ENCODE measurements at regions not wholly inside any gene's neighbourhood (a gene's known extent, or its start where the extent isn't known, plus 50 kb on each side); places are given as distances from the start of the nearest gene placed in this dataset.

GRCh38 chr5:87105577-87105976 lies 162.1 kb upstream of the RASA1 start:
- no peaks in the 10 kb centered on the region for H3K36me3 ChIP-seq
- no peak for TF ChIP-seq POLR2A (IDR thresholded peaks at IDR 0.05)
- 71 to 73% methylated on average over 2 of the region's 2 CpGs for WGBS, 2 donors

DNA sequence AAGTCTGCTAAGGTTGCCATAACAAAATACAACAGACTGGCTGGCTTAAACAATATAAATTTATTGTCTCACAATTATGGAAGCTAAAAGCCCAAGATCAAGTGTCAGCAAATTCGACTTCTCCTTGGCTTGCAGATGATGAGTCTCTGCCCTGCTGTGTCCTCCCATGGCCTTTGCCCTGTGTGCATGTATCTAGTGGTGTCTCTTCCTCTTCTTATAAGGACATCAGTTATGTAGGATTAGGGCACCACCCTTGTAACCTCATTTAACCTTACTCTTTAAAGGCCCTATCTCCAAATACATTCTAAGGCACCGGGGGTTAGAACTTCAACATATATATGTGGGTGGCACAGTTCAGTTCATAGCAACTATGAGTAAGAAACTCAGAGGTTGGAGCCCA lies 157.9 kb upstream of the RASA1 start:
- no peak for TF ChIP-seq POLR2A (IDR thresholded peaks at IDR 0.05)
- no peak for TF ChIP-seq EP300 (IDR thresholded peaks at IDR 0.05)
- TF ChIP-seq, protein P1, sequence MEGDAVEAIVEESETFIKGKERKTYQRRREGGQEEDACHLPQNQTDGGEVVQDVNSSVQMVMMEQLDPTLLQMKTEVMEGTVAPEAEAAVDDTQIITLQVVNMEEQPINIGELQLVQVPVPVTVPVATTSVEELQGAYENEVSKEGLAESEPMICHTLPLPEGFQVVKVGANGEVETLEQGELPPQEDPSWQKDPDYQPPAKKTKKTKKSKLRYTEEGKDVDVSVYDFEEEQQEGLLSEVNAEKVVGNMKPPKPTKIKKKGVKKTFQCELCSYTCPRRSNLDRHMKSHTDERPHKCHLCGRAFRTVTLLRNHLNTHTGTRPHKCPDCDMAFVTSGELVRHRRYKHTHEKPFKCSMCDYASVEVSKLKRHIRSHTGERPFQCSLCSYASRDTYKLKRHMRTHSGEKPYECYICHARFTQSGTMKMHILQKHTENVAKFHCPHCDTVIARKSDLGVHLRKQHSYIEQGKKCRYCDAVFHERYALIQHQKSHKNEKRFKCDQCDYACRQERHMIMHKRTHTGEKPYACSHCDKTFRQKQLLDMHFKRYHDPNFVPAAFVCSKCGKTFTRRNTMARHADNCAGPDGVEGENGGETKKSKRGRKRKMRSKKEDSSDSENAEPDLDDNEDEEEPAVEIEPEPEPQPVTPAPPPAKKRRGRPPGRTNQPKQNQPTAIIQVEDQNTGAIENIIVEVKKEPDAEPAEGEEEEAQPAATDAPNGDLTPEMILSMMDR (IDR thresholded peaks at IDR 0.05): no peak
- DNase-seq (ENCODE audit: low spot score in 2 of 2): no peak
- no peaks in the 10 kb centered on the region for H3K9me3 ChIP-seq
- no peaks in the 10 kb centered on the region for H3K27me3 ChIP-seq
- no peaks in the 10 kb centered on the region for H3K4me1 ChIP-seq
- 84 to 85% methylated on average over 2 of the region's 2 CpGs for WGBS, 2 donors
- H3K4me3 ChIP-seq: no peak overlapping the region
- no peaks in the 10 kb centered on the region for H3K36me3 ChIP-seq
- H3K27ac ChIP-seq: no peak overlapping the region

More at GRCh38 chr5:87105577-87105976, 162.1 kb upstream of the RASA1 start:
- Histone ChIP-seq H3K27ac (no peak overlapping the region), H3K27me3 (no peaks in the 10 kb centered on the region), H3K4me3 (no peak overlapping the region), H3K4me1 (peaks cover 0 to 7% (median 0%) of the 10 kb centered on the region in 4 donors), H3K9me3 (no peaks in the 10 kb centered on the region)
- DNase-seq (ENCODE audit: low spot score in 2 of 2): no peak

- no peak for DNase-seq (ENCODE audit: low spot score in 2 of 2)
- no peaks in the 10 kb centered on the region for H3K4me1 ChIP-seq
- H3K36me3 ChIP-seq: no peaks in the 10 kb centered on the region
- H3K9me3 ChIP-seq: no peaks in the 10 kb centered on the region
- TF ChIP-seq EP300 (IDR thresholded peaks at IDR 0.05) (no peak), POLR2A (IDR thresholded peaks at IDR 0.05) (no peak)
- TF ChIP-seq, protein P1 (IDR thresholded peaks at IDR 0.05): no peak
- H3K27ac ChIP-seq: no peak overlapping the region
- H3K4me3 ChIP-seq: no peak overlapping the region
- 91 to 99% methylated on average over 2 of the region's 2 CpGs for WGBS, 2 donors
- no peaks in the 10 kb centered on the region for H3K27me3 ChIP-seq
Measured at GRCh38 chr5:87110721-87111120, 157.0 kb upstream of the RASA1 start.

GRCh38 chr5:87113861-87114260 lies 153.8 kb upstream of the RASA1 start:
- H3K4me1 ChIP-seq: no peaks in the 10 kb centered on the region
- no peak for DNase-seq (ENCODE audit: low spot score in 2 of 2)

GRCh38 chr5:87114631-87115030 lies 153.1 kb upstream of the RASA1 start:
- 73 to 79% methylated on average over 4 of the region's 4 CpGs for WGBS, 2 donors
- H3K27ac ChIP-seq: no peak overlapping the region
- DNase-seq (ENCODE audit: low spot score in 2 of 2): no peak
- no peaks in the 10 kb centered on the region for H3K4me1 ChIP-seq
- no peaks in the 10 kb centered on the region for H3K9me3 ChIP-seq
- H3K27me3 ChIP-seq: no peaks in the 10 kb centered on the region
- H3K4me3 ChIP-seq: no peak overlapping the region
- H3K36me3 ChIP-seq: no peaks in the 10 kb centered on the region
- no peak for TF ChIP-seq POLR2A (IDR thresholded peaks at IDR 0.05)
- TF ChIP-seq EP300 (IDR thresholded peaks at IDR 0.05): no peak
- TF ChIP-seq, protein P1 (IDR thresholded peaks at IDR 0.05): no peak

More at GRCh38 chr5:87113861-87114260, 153.8 kb upstream of the RASA1 start:
- no peaks in the 10 kb centered on the region for H3K9me3 ChIP-seq
- WGBS, 2 donors: 63 to 74% methylated on average over 3 of the region's 3 CpGs
- no peak overlapping the region for H3K4me3 ChIP-seq
- no peak overlapping the region for H3K27ac ChIP-seq
- no peaks in the 10 kb centered on the region for H3K36me3 ChIP-seq
- no peaks in the 10 kb centered on the region for H3K27me3 ChIP-seq
- TF ChIP-seq POLR2A (IDR thresholded peaks at IDR 0.05): no peak
- no peak for TF ChIP-seq EP300 (IDR thresholded peaks at IDR 0.05)
- TF ChIP-seq, protein P1 (IDR thresholded peaks at IDR 0.05): no peak

GRCh38 chr5:87115839-87116364 lies 151.8 kb upstream of the RASA1 start:
- no peaks in the 10 kb centered on the region for H3K36me3 ChIP-seq
- WGBS, 2 donors: 73 to 81% methylated on average over 3 of the region's 3 CpGs
- TF ChIP-seq EP300 (IDR thresholded peaks at IDR 0.05): no peak
- peaks cover 0 to 7% (median 0%) of the 10 kb centered on the region in 4 donors for H3K4me1 ChIP-seq
- no peaks in the 10 kb centered on the region for H3K9me3 ChIP-seq
- no peak overlapping the region for H3K27ac ChIP-seq
- H3K4me3 ChIP-seq: no peak overlapping the region
- H3K27me3 ChIP-seq: no peaks in the 10 kb centered on the region
- no peak for DNase-seq (ENCODE audit: low spot score in 2 of 2)
